ENCODE measurements at regions not wholly inside any gene's neighbourhood (a gene's known extent, or its start where the extent isn't known, plus 50 kb on each side); places are given as distances from the start of the nearest gene placed in this dataset.

DNA sequence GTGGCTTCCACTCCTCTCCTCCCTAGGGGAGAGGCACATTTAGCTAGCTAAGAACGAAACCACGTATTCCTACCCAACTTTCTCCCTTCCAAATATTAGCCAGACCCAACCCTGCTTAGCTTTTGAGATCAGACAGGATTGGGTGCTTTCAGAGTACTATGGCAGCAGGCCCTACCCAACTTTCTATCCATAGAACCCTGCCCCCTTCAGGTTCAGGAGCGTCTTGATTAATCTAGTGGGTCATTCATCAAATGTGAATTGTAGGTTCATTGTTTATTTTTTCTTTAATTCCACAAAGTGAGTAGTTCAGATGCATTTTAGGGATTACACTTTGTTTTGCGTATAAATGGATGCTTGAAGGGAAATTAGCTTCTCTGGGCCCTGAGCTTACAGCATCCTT, 188.3 kb downstream of the MIB1 start:
- intact Hi-C loops (cut with DNase I), result no loop called here
- TF ChIP-seq, protein P1, sequence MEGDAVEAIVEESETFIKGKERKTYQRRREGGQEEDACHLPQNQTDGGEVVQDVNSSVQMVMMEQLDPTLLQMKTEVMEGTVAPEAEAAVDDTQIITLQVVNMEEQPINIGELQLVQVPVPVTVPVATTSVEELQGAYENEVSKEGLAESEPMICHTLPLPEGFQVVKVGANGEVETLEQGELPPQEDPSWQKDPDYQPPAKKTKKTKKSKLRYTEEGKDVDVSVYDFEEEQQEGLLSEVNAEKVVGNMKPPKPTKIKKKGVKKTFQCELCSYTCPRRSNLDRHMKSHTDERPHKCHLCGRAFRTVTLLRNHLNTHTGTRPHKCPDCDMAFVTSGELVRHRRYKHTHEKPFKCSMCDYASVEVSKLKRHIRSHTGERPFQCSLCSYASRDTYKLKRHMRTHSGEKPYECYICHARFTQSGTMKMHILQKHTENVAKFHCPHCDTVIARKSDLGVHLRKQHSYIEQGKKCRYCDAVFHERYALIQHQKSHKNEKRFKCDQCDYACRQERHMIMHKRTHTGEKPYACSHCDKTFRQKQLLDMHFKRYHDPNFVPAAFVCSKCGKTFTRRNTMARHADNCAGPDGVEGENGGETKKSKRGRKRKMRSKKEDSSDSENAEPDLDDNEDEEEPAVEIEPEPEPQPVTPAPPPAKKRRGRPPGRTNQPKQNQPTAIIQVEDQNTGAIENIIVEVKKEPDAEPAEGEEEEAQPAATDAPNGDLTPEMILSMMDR (IDR thresholded peaks at IDR 0.05), result no peak
- no peaks in the 10 kb centered on the region for H3K9me3 ChIP-seq

DNA sequence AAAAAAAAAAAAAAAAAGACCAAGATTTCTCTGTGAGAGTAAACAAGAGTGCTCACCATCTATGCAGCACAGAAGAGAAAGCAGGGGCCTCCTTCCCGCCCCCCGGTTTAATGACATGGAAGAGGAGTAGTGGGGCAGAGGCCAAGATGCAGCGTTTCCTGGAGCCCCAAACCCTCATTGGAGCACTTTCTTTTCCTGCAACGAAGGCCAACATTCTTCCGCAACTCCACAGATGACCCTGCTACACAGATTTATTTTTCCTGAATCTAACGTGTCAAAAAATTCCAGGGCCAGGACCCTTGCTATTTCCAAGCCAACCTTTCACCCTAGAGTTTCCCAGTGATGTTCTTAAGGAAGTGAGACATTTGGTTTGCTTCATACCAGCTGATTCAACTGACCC, 189.6 kb downstream of the MIB1 start:
- no peaks in the 10 kb centered on the region for H3K4me1 ChIP-seq
- H3K36me3 ChIP-seq, result no peaks in the 10 kb centered on the region
- H3K27ac ChIP-seq, result no peak overlapping the region
- no peak for DNase-seq (ENCODE audit: low spot score in 2 of 2)
- no peak overlapping the region for H3K4me3 ChIP-seq
- no peaks in the 10 kb centered on the region for H3K27me3 ChIP-seq
- TF ChIP-seq, protein P1 (IDR thresholded peaks at IDR 0.05), result no peak
- no peaks in the 10 kb centered on the region for H3K9me3 ChIP-seq
- intact Hi-C loops (cut with DNase I), result no loop called here

More for the DNA sequence above, 188.3 kb downstream of the MIB1 start:
- Histone ChIP-seq H3K27ac (no peak overlapping the region), H3K4me1 (no peaks in the 10 kb centered on the region), H3K4me3 (no peak overlapping the region), H3K27me3 (no peaks in the 10 kb centered on the region), H3K36me3 (no peaks in the 10 kb centered on the region)
- DNase-seq (ENCODE audit: low spot score in 2 of 2), result no peak

- no peak for DNase-seq (ENCODE audit: low spot score in 2 of 2)
- intact Hi-C loops (cut with DNase I), result no loop called here
- Histone ChIP-seq H3K4me1 (no peaks in the 10 kb centered on the region), H3K27me3 (no peaks in the 10 kb centered on the region), H3K4me3 (no peak overlapping the region), H3K27ac (no peak overlapping the region), H3K36me3 (no peaks in the 10 kb centered on the region), H3K9me3 (no peaks in the 10 kb centered on the region)
- TF ChIP-seq, protein P1 (IDR thresholded peaks at IDR 0.05), result no peak
Measured at GRCh38 chr18:21933931-21934765, 193.6 kb downstream of the MIB1 start.

- TF ChIP-seq, protein P1 (IDR thresholded peaks at IDR 0.05), result no peak
- H3K27ac ChIP-seq, result no peak overlapping the region
- intact Hi-C loops (cut with DNase I), result no loop called here
Measured at GRCh38 chr18:21934766-21935015, 194.1 kb downstream of the MIB1 start.

DNA sequence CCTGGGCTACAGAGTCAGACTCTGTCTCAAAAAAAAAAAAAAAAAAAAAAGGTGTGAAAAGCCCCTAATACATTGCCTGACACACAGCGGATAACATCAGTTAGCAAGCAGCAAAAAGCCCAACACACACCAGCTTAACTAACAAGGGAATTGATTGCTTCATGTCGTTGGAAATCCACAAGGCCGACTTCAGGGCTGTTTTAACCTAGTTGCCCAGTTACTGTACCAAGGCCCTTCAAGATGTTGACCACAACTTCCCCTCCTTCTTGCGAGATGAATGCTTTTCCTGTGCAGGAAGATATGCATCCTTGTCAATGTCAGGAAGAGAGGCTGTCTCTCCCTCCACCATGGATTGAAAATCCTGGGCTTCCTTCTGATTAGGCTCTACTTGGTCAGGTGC, 202.9 kb downstream of the MIB1 start:
- no peaks in the 10 kb centered on the region for H3K9me3 ChIP-seq
- intact Hi-C loops (cut with DNase I), result no loop called here
- TF ChIP-seq, protein P1 (IDR thresholded peaks at IDR 0.05), result no peak
- no peaks in the 10 kb centered on the region for H3K36me3 ChIP-seq
- no peak overlapping the region for H3K4me3 ChIP-seq
- DNase-seq (ENCODE audit: low spot score in 2 of 2), result no peak
- H3K4me1 ChIP-seq, result no peaks in the 10 kb centered on the region
- H3K27me3 ChIP-seq, result no peaks in the 10 kb centered on the region
- no peak overlapping the region for H3K27ac ChIP-seq

More at GRCh38 chr18:21934766-21935015, 194.1 kb downstream of the MIB1 start:
- DNase-seq (ENCODE audit: low spot score in 2 of 2), result no peak
- no peaks in the 10 kb centered on the region for H3K27me3 ChIP-seq
- H3K4me1 ChIP-seq, result no peaks in the 10 kb centered on the region
- no peak overlapping the region for H3K4me3 ChIP-seq
- no peaks in the 10 kb centered on the region for H3K36me3 ChIP-seq
- no peaks in the 10 kb centered on the region for H3K9me3 ChIP-seq

All from ascending aorta (tissue), 2 donors.